ENCODE measurements at regions not wholly inside any gene's neighbourhood (a gene's known extent, or its start where the extent isn't known, plus 50 kb on each side); places are given as distances from the start of the nearest gene placed in this dataset.

GRCh38 chr1:38783640-38784229 lies 75.8 kb downstream of the RRAGC start:
- Mint-ChIP-seq H3K27me3 (ENCODE audit: insufficient read depth, unreplicated experiment) (peaks cover 42% of the 10 kb centered on the region), H3K4me1 (ENCODE audit: insufficient read depth, unreplicated experiment) (peaks cover 5% of the 10 kb centered on the region), H3K9me3 (ENCODE audit: unreplicated experiment) (no peaks in the 10 kb centered on the region), H3K4me3 (ENCODE audit: unreplicated experiment) (no peak overlapping the region), H3K36me3 (ENCODE audit: insufficient read depth, unreplicated experiment) (no peaks in the 10 kb centered on the region), H3K27ac (ENCODE audit: low read depth, unreplicated experiment) (no peak overlapping the region)
- DNase-seq (ENCODE audit: unreplicated experiment) = no peak
- BruUV-seq (replicated peaks) = no TSS peak
- ChIA-PET CTCF (no interaction called here), POLR2A (no interaction called here)
- intact Hi-C loops (cut with micrococcal nuclease) = no loop called here
- no peak for TF ChIP-seq CTCF (IDR thresholded peaks at IDR 0.05; ENCODE audit: unreplicated experiment)

DNA sequence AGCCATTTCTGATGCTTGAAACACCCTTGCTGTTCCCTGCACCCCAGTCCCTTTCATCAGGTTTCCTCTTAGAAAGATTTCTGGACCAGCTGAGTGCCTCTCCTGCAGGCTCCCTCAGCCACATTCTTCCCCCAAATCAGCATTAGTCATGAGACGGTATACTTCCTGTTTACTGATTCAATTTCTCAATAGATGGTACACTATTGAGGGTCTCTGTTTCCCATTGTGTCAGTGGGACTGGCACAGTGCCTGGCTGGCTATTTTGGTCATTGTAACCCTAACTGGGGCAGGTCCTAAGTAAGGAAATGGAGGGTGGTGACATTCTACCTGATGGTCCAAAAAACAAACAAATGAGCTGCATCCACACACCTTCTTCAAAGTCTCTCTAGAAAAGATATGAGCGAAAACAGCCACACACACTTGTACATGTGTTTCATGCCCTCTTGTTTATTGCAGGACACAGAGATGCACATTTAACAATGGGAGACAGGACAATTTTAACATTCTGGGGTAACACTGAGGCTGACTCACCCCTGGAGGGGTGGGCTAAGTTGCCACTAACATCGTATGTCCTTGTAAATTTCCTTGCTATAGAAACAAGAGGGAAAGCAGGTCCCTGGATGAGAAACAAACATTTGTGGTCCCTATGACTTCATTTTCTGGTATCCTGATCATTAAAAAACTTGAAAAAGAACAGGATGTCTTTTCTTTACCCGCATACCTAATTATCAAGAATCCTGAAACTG lies 77.5 kb downstream of the RRAGC start:
- H3K27me3 Mint-ChIP-seq (ENCODE audit: insufficient read depth, unreplicated experiment) = peaks cover 49% of the 10 kb centered on the region
- H3K4me1 Mint-ChIP-seq (ENCODE audit: insufficient read depth, unreplicated experiment) = peaks cover 5% of the 10 kb centered on the region
- no peaks in the 10 kb centered on the region for H3K9me3 Mint-ChIP-seq (ENCODE audit: unreplicated experiment)
- no peaks in the 10 kb centered on the region for H3K36me3 Mint-ChIP-seq (ENCODE audit: insufficient read depth, unreplicated experiment)
- no peak for DNase-seq (ENCODE audit: unreplicated experiment)
- H3K4me3 Mint-ChIP-seq (ENCODE audit: unreplicated experiment) = no peak overlapping the region
- no peak for TF ChIP-seq CTCF (IDR thresholded peaks at IDR 0.05; ENCODE audit: unreplicated experiment)
- no TSS peak for BruUV-seq (replicated peaks)
- ChIA-PET POLR2A (no interaction called here), CTCF (interaction anchor here (0.5 kb wide), 1 partner anchor 144 kb away, joined by 4 read pairs; no protein-coding TSS in a partner anchor)
- intact Hi-C loops (cut with micrococcal nuclease) = no loop called here
- no peak overlapping the region for H3K27ac Mint-ChIP-seq (ENCODE audit: low read depth, unreplicated experiment)

- POLR2A ChIA-PET = no interaction called here
- Mint-ChIP-seq H3K9me3 (ENCODE audit: unreplicated experiment) (no peaks in the 10 kb centered on the region), H3K4me3 (ENCODE audit: unreplicated experiment) (no peak overlapping the region), H3K36me3 (ENCODE audit: insufficient read depth, unreplicated experiment) (no peaks in the 10 kb centered on the region), H3K27me3 (ENCODE audit: insufficient read depth, unreplicated experiment) (peaks cover 55% of the 10 kb centered on the region), H3K27ac (ENCODE audit: low read depth, unreplicated experiment) (no peak overlapping the region), H3K4me1 (ENCODE audit: insufficient read depth, unreplicated experiment) (no peaks in the 10 kb centered on the region)
- no peak for DNase-seq (ENCODE audit: unreplicated experiment)
- CTCF ChIA-PET = interaction anchor here (1.3 kb wide), 1 partner anchor 39 kb away, joined by 3 read pairs; no protein-coding TSS in a partner anchor
- intact Hi-C loops (cut with micrococcal nuclease) = no loop called here
- no TSS peak for BruUV-seq (replicated peaks)
- TF ChIP-seq CTCF (IDR thresholded peaks at IDR 0.05; ENCODE audit: unreplicated experiment) = no peak
Measured at GRCh38 chr1:38780133-38780532, 79.4 kb downstream of the RRAGC start.

GRCh38 chr1:38779491-38779890 lies 80.1 kb downstream of the RRAGC start:
- no peaks in the 10 kb centered on the region for H3K4me1 Mint-ChIP-seq (ENCODE audit: insufficient read depth, unreplicated experiment)
- no TSS peak for BruUV-seq (replicated peaks)
- DNase-seq (ENCODE audit: unreplicated experiment) = no peak
- no peaks in the 10 kb centered on the region for H3K36me3 Mint-ChIP-seq (ENCODE audit: insufficient read depth, unreplicated experiment)
- H3K27me3 Mint-ChIP-seq (ENCODE audit: insufficient read depth, unreplicated experiment) = peaks cover 51% of the 10 kb centered on the region
- intact Hi-C loops (cut with micrococcal nuclease) = no loop called here
- CTCF ChIA-PET = interaction anchor here (1.3 kb wide), 1 partner anchor 40 kb away, joined by 3 read pairs; no protein-coding TSS in a partner anchor
- no peak overlapping the region for H3K4me3 Mint-ChIP-seq (ENCODE audit: unreplicated experiment)
- H3K9me3 Mint-ChIP-seq (ENCODE audit: unreplicated experiment) = no peaks in the 10 kb centered on the region
- no peak for TF ChIP-seq CTCF (IDR thresholded peaks at IDR 0.05; ENCODE audit: unreplicated experiment)
- H3K27ac Mint-ChIP-seq (ENCODE audit: low read depth, unreplicated experiment) = no peak overlapping the region
- POLR2A ChIA-PET = no interaction called here
